GM13976 (cell line): ENCODE measurements at regions not wholly inside any gene's neighbourhood (a gene's known extent, or its start where the extent isn't known, plus 50 kb on each side); places are given as distances from the start of the nearest gene placed in this dataset.

Source experiments
- DNase-seq: peaks from one replicate; pipeline ENCODE4 v3.0.0; 2012; ENCODE audit warnings: low spot score
- in situ Hi-C: fragments of 300-500 bp; cut with MboI; formaldehyde crosslinking; loops from one replicate; pipeline ENCODE4 v1.12.0; 2022; ENCODE audit warnings: low sequenced_read_pairs, mixed read lengths, inconsistent platforms; ENCODE audit not compliant: unreplicated experiment
- TF ChIP-seq, protein P1 (sequence below): IDR thresholded peaks from 2 replicates; pipeline ENCODE4 v1.5.1; 2012; ENCODE audit warnings: borderline replicate concordance, mild to moderate bottlenecking; ENCODE audit not compliant: insufficient read depth; ENCODE audit errors: extremely low read depth, missing control alignments, control extremely low read depth

DNA sequence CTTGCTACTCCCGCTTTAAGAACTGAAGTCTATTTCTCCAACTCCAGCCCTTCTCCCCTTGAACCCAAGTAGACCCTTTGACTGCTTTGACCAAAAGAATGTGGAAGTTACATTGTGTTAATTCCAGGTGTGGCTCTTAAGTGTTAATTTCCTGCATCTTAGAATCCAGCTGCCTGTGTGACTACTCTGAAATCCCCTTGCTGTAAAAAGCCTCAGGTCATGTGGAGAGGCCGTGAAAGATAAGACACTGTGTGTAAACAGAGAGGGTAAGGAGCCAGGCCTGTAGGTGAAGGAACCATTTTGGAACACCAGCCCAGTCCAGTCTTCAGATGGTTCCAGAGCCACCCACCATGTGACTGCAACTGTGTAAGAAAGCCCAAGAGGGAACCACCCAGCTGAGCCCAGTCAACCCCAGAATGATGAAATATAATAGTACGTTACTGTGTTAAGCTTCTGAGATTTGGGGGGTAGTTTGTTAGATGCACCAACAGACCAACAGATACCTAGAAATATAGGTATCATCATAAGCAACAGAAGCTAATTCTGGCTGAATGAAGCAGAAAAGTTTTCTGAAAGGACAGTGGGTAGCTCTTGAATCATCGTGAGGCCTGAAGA lies 59.4 kb upstream of the CCDC112 start:
- in situ Hi-C loops: no loop called here
- DNase-seq: no peak
- TF ChIP-seq, protein P1, sequence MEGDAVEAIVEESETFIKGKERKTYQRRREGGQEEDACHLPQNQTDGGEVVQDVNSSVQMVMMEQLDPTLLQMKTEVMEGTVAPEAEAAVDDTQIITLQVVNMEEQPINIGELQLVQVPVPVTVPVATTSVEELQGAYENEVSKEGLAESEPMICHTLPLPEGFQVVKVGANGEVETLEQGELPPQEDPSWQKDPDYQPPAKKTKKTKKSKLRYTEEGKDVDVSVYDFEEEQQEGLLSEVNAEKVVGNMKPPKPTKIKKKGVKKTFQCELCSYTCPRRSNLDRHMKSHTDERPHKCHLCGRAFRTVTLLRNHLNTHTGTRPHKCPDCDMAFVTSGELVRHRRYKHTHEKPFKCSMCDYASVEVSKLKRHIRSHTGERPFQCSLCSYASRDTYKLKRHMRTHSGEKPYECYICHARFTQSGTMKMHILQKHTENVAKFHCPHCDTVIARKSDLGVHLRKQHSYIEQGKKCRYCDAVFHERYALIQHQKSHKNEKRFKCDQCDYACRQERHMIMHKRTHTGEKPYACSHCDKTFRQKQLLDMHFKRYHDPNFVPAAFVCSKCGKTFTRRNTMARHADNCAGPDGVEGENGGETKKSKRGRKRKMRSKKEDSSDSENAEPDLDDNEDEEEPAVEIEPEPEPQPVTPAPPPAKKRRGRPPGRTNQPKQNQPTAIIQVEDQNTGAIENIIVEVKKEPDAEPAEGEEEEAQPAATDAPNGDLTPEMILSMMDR: no peak

- DNase-seq: no peak
- in situ Hi-C loops: no loop called here
- TF ChIP-seq, protein P1: no peak
These were observed 58.6 kb upstream of the CCDC112 start for GRCh38 chr5:115355095-115355494.

GRCh38 chr5:115354246-115354645 lies 57.8 kb upstream of the CCDC112 start:
- in situ Hi-C loops: no loop called here
- DNase-seq: no peak

GRCh38 chr5:115352571-115352970 lies 56.1 kb upstream of the CCDC112 start:
- in situ Hi-C loops: no loop called here
- no peak for DNase-seq
- TF ChIP-seq, protein P1: no peak

More at GRCh38 chr5:115354246-115354645, 57.8 kb upstream of the CCDC112 start:
- TF ChIP-seq, protein P1: no peak

GRCh38 chr5:115351356-115352195 lies 55.1 kb upstream of the CCDC112 start:
- TF ChIP-seq, protein P1: no peak
- in situ Hi-C loops: no loop called here
- DNase-seq: no peak

- DNase-seq: no peak
- in situ Hi-C loops: no loop called here
- TF ChIP-seq, protein P1: no peak
These were observed 54.4 kb upstream of the CCDC112 start for GRCh38 chr5:115350894-115351293.
